ENCODE measurements at regions not wholly inside any gene's neighbourhood (a gene's known extent, or its start where the extent isn't known, plus 50 kb on each side); places are given as distances from the start of the nearest gene placed in this dataset.
A peak's percentile ranks its signal among the peaks of the same experiment; 100 is the strongest.

DNA sequence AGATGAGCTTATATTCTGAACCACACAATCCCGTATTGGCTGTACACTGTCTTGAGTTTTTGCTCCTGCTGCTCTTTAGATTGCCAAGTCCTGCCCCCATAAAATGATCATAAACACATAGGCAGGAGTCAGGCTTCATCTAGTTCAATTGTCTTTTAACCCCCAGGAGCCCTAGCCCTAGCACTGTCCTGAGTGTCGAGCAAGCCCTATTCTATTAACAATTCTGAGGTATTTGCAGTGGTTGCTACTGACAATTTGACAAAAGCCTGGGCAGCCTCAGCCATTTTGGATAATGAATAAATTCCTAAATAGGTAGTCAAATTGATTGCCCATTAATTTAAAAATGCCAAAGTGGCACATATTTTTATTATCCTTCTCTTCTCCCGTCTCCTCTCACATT lies 257.2 kb downstream of the YTHDC2 start:
- Mint-ChIP-seq H3K4me1 (ENCODE audit: insufficient read depth, unreplicated experiment) (no peaks in the 10 kb centered on the region), H3K9me3 (ENCODE audit: unreplicated experiment) (peaks cover 15% of the 10 kb centered on the region), H3K27ac (ENCODE audit: low read depth, unreplicated experiment) (no peak overlapping the region), H3K36me3 (ENCODE audit: insufficient read depth, unreplicated experiment) (no peaks in the 10 kb centered on the region), H3K4me3 (ENCODE audit: unreplicated experiment) (no peak overlapping the region), H3K27me3 (ENCODE audit: insufficient read depth, unreplicated experiment) (no peaks in the 10 kb centered on the region)
- ChIA-PET CTCF (no interaction called here), POLR2A (no interaction called here)
- intact Hi-C loops (cut with micrococcal nuclease) = no loop called here
- no TSS peak for BruUV-seq (replicated peaks)
- TF ChIP-seq, protein P1, sequence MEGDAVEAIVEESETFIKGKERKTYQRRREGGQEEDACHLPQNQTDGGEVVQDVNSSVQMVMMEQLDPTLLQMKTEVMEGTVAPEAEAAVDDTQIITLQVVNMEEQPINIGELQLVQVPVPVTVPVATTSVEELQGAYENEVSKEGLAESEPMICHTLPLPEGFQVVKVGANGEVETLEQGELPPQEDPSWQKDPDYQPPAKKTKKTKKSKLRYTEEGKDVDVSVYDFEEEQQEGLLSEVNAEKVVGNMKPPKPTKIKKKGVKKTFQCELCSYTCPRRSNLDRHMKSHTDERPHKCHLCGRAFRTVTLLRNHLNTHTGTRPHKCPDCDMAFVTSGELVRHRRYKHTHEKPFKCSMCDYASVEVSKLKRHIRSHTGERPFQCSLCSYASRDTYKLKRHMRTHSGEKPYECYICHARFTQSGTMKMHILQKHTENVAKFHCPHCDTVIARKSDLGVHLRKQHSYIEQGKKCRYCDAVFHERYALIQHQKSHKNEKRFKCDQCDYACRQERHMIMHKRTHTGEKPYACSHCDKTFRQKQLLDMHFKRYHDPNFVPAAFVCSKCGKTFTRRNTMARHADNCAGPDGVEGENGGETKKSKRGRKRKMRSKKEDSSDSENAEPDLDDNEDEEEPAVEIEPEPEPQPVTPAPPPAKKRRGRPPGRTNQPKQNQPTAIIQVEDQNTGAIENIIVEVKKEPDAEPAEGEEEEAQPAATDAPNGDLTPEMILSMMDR (IDR thresholded peaks at IDR 0.05; ENCODE audit: unreplicated experiment) = no peak
- DNase-seq (ENCODE audit: unreplicated experiment) = no peak

DNA sequence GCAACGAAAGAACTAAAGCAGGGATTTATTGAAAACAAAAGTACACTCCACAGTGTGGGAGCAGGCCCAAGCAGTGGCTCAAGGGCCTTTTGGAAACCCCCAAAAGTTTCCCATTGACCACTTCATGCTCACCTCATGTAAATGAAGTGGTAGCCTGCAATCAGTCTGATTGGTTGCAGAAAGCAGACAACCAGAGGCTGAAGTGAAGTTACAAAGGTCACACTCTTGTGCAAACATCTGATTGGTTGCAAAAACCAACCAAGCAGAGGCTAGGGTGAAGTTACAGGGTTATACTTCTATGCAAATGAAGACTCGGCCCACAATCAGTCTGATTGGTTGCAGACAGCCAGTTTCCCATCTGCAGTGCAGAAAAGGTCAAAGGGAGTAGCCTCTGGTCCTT lies 258.0 kb downstream of the YTHDC2 start:
- no TSS peak for BruUV-seq (replicated peaks)
- Mint-ChIP-seq H3K4me3 (ENCODE audit: unreplicated experiment) (no peak overlapping the region), H3K27me3 (ENCODE audit: insufficient read depth, unreplicated experiment) (no peaks in the 10 kb centered on the region), H3K9me3 (ENCODE audit: unreplicated experiment) (peaks cover 8% of the 10 kb centered on the region), H3K4me1 (ENCODE audit: insufficient read depth, unreplicated experiment) (peaks cover 1% of the 10 kb centered on the region), H3K27ac (ENCODE audit: low read depth, unreplicated experiment) (no peak overlapping the region), H3K36me3 (ENCODE audit: insufficient read depth, unreplicated experiment) (no peaks in the 10 kb centered on the region)
- intact Hi-C loops (cut with micrococcal nuclease) = no loop called here
- POLR2A ChIA-PET = no interaction called here
- TF ChIP-seq, protein P1 (IDR thresholded peaks at IDR 0.05; ENCODE audit: unreplicated experiment) = no peak
- CTCF ChIA-PET = no interaction called here
- DNase-seq (ENCODE audit: unreplicated experiment) = no peak

DNA sequence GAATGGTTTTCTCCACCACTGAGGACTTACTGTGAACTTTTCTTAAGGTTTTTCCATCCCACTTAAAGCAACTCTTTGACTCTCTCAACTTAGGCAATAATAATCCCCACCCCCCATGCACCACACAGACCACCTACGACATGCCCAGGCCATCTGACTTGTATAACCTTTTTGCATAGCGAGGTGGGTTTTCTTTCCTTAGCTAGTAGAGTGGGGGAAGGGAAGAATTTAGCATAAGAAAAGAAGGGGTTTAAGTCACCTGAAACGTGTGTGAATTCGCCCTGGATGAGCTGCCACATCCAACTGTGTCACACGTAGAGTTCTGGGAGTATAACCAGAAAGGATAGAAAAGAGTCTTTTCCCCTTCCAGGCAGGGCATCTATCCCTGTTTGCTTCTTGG lies 262.7 kb downstream of the YTHDC2 start:
- H3K27ac Mint-ChIP-seq (ENCODE audit: low read depth, unreplicated experiment) = no peak overlapping the region
- H3K4me3 Mint-ChIP-seq (ENCODE audit: unreplicated experiment) = peak overlapping the region; percentile 69
- CTCF ChIA-PET = no interaction called here
- DNase-seq (ENCODE audit: unreplicated experiment) = no peak
- no peaks in the 10 kb centered on the region for H3K27me3 Mint-ChIP-seq (ENCODE audit: insufficient read depth, unreplicated experiment)
- H3K36me3 Mint-ChIP-seq (ENCODE audit: insufficient read depth, unreplicated experiment) = no peaks in the 10 kb centered on the region
- intact Hi-C loops (cut with micrococcal nuclease) = no loop called here
- POLR2A ChIA-PET = no interaction called here
- no TSS peak for BruUV-seq (replicated peaks)
- peaks cover 13% of the 10 kb centered on the region for H3K4me1 Mint-ChIP-seq (ENCODE audit: insufficient read depth, unreplicated experiment)
- TF ChIP-seq, protein P1 (IDR thresholded peaks at IDR 0.05; ENCODE audit: unreplicated experiment) = no peak
- H3K9me3 Mint-ChIP-seq (ENCODE audit: unreplicated experiment) = no peaks in the 10 kb centered on the region

DNA sequence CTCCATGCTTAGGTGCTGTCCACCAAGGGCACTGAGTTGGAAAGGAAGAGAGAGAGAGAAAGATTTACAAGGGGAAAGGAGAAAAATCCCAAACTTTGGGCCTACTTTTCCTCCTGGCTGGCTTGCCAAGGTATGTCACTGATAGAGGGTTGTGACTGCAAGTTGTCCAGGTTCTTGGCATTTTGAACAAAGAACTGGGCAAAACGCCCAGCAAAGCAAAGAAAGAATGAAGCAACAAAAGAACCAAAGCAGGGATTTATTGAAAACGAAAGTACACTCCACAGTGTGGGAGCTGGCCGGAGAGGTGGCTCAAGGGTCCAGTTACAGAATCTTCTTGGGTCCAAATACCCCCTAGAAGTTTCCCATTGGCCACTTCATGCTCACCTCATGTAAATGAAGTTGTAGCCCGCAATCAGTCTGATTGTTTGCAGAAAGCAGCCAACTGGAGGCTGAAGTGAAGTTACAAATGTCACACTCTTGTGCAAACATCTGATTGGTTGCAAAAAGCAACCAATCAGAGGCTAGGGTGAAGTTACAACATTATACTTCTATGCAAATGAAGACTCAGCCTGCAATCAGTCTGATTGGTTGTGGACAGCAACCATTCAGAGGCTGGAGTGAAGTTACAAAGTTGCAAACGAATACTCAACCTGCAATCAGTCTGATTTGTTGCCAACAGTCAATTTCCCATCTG lies 263.5 kb downstream of the YTHDC2 start:
- BruUV-seq (replicated peaks) = no TSS peak
- Mint-ChIP-seq H3K36me3 (ENCODE audit: insufficient read depth, unreplicated experiment) (no peaks in the 10 kb centered on the region), H3K27ac (ENCODE audit: low read depth, unreplicated experiment) (no peak overlapping the region), H3K4me1 (ENCODE audit: insufficient read depth, unreplicated experiment) (peaks cover 13% of the 10 kb centered on the region), H3K4me3 (ENCODE audit: unreplicated experiment) (peak overlapping the region; percentile 69), H3K27me3 (ENCODE audit: insufficient read depth, unreplicated experiment) (no peaks in the 10 kb centered on the region), H3K9me3 (ENCODE audit: unreplicated experiment) (no peaks in the 10 kb centered on the region)
- DNase-seq (ENCODE audit: unreplicated experiment) = peak; percentile 81
- TF ChIP-seq, protein P1 (IDR thresholded peaks at IDR 0.05; ENCODE audit: unreplicated experiment) = no peak
- CTCF ChIA-PET = interaction anchor here (0.6 to 0.7 kb wide), 2 partner anchors 54 to 330 kb away, joined by 3 read pairs; no protein-coding TSS in a partner anchor
- POLR2A ChIA-PET = interaction anchor here (0.6 kb wide), 1 partner anchor 1391 kb away, joined by 3 read pairs; no protein-coding TSS in a partner anchor
- intact Hi-C loops (cut with micrococcal nuclease) = no loop called here
